Ovary (tissue), 7 donors: ENCODE measurements at regions not wholly inside any gene's neighbourhood (a gene's known extent, or its start where the extent isn't known, plus 50 kb on each side); places are given as distances from the start of the nearest gene placed in this dataset. TPM values are rescaled to one million over a fixed set of nuclear protein-coding genes. Genes with fewer than 3 reads are reported as not detected.
A peak's percentile ranks its signal among the peaks of the same experiment; 100 is the strongest.
"Not testable (repeated sequence)": the region's sequence is repeated elsewhere in the genome, so short reads cannot be mapped to it uniquely, and the experiment has no call there.

ENCODE experiments used
- DNase-seq, 5 donors: peaks; one replicate each; pipeline ENCODE4 v3.0.0-alpha.2; 2019 to 2020
- H3K27ac ChIP-seq, 2 donors: fragments of 200-600 bp; one replicate each; pipeline versions ENCODE4 v1.5.1 to v1.8.0; 2019 to 2022
- H3K27me3 ChIP-seq: fragments of 200-600 bp; one replicate; pipeline ENCODE4 v1.8.0; 2022
- H3K36me3 ChIP-seq: fragments of 200-600 bp; sonication (generic); one replicate; pipeline ENCODE4 v1.5.1; 2019
- H3K4me1 ChIP-seq: one replicate; pipeline ENCODE4 v1.8.1; 2013; ENCODE audit warnings: mild to moderate bottlenecking, moderate library complexity; ENCODE audit not compliant: insufficient read depth
- H3K4me3 ChIP-seq: fragments of 200-600 bp; sonication (generic); one replicate; pipeline ENCODE4 v1.5.1; 2017
- H3K9me3 ChIP-seq, 2 donors: fragments of 200-600 bp in 1 of 2; sonication (generic) in 1 of 2; one replicate each; pipeline versions ENCODE4 v1.5.1 to v1.8.1; 2013 to 2019; ENCODE audit warnings: mild to moderate bottlenecking in 1 of 2, moderate library complexity in 1 of 2
- CTCF ChIP-seq, 3 donors: fragments of 450-650 bp in 2 of 3; fragments of 200-600 bp in 1 of 3; IDR thresholded peaks; one replicate each; pipeline versions ENCODE4 v1.5.1 to v1.8.0; 2016 to 2022; ENCODE audit warnings: antibody characterized with exemption in 3 of 3, mild to moderate bottlenecking in 1 of 3
- EP300 ChIP-seq: sonication (generic); formaldehyde crosslinking; IDR thresholded peaks from one replicate; pipeline ENCODE4 v1.6.1; 2017; ENCODE audit warnings: antibody characterized with exemption
- POLR2A ChIP-seq: fragments of 450-650 bp; IDR thresholded peaks from one replicate; pipeline ENCODE4 v1.6.1; 2017; ENCODE audit warnings: antibody characterized with exemption, mild to moderate bottlenecking, moderate library complexity
- WGBS, 3 donors: extraction: QIAGEN DNeasy Blood & Tissue Kit in 1 of 3; methylation state at CpG; one replicate each; pipeline versions ENCODE4 v1.1.5 to v1.1.7; 2013 to 2017; 5-methylcytosine and 5-hydroxymethylcytosine counted together
- intact Hi-C, 4 donors: fragments of 100-400 bp; cut with DNase I; formaldehyde crosslinking; loops; one replicate each; pipeline versions ENCODE4 v1.11.0 to v1.15.1; 2022 to 2023
- small RNA-seq: library from RNA; depleted of rRNA; stranded (forward); fragments of <200 nt; gene quantifications from one replicate; pipeline ENCODE3, GENCODE V24; 2016
- donor health status: DM: no; HTN: no; CAD: no; lungs with moderate emphysema.
- donor health status: DM: no; HTN: no; CAD: no.
- donor health status: Bipolar disorder and iron deficiency.
- donor health status: DM: no; HTN: no; CAD: no.
- donor health status: DM: yes; HTN: yes; CAD: no.

- TF ChIP-seq POLR2A (peak; percentile 62), CTCF (IDR thresholded peaks at IDR 0.05) (no peak)
- H3K36me3 ChIP-seq = no peaks in the 10 kb centered on the region
- no peaks in the 10 kb centered on the region for H3K27me3 ChIP-seq
- H3K27ac ChIP-seq = peak overlapping the region; percentile 75 to 89
- intact Hi-C loops = no loop called here
- no peaks in the 10 kb centered on the region for H3K9me3 ChIP-seq
- DNase-seq = peak; percentile 85 to 90 (median 88)
- peak overlapping the region; percentile 80 for H3K4me3 ChIP-seq
- WGBS, 3 donors = 0 to 1% (median 0%) methylated on average over 41 of the region's 41 CpGs
- H3K4me1 ChIP-seq = peaks cover 7% of the 10 kb centered on the region
These were observed 53.6 kb upstream of the ZNF254 start for GRCh38 chr19:24033301-24033962.

GRCh38 chr19:24033963-24034342 lies 53.0 kb upstream of the ZNF254 start:
- Histone ChIP-seq H3K4me1 (peaks cover 7% of the 10 kb centered on the region), H3K27ac (peak overlapping the region; percentile 75 to 89), H3K27me3 (no peaks in the 10 kb centered on the region), H3K36me3 (no peaks in the 10 kb centered on the region), H3K9me3 (no peaks in the 10 kb centered on the region), H3K4me3 (peak overlapping the region; percentile 80)
- DNase-seq = peak in 4 of 5 donors; percentile 17 to 54 (median 35)
- intact Hi-C loops = no loop called here
- 0% methylated on average over 15 of the region's 15 CpGs for WGBS, 3 donors
- TF ChIP-seq CTCF (IDR thresholded peaks at IDR 0.05) (no peak), EP300 (no peak), POLR2A (no peak)

DNA sequence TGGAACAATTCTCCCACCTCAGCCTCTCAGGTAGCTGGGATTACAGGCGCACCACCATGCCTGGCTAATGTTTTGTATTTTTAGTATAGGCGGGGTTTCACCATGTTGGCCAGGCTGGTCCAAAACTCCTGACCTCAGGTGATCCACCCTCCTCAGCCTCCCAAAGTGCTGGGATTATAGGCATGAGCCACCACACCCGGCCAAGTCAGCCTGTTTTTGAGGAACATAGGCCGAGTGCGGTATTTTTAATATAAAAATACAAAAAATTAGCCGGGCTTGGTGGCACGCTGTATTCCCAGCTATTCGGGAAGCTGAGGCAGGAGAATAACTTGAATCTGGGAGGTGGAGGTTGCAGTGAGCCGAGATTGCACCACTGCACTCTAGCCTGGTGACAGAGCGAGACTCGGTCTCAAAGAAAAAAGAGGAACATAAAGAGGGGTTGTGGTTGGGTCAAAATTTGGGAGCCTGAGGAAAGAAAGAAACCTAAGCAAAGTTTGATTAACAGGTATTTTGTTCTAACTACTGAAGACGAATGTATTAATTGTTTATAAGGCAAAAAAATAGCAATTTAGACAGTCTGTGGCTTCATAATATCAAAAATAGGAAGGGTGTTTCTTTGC lies 51.6 kb upstream of the ZNF254 start:
- intact Hi-C loops, H3K27me3 ChIP-seq, H3K9me3 ChIP-seq, H3K36me3 ChIP-seq, H3K27ac ChIP-seq, H3K4me1 ChIP-seq, DNase-seq: not testable (repeated sequence)
- peak overlapping the region; percentile 80 for H3K4me3 ChIP-seq
- 80 to 88% (median 83%) methylated on average over 12 of the region's 12 CpGs for WGBS, 3 donors

Small RNAs in the stretch of these regions (small RNA-seq; reads per million reads assigned to genes)
- gene RNA5-8SP4 = not detected
